ENCODE measurements at regions not wholly inside any gene's neighbourhood (a gene's known extent, or its start where the extent isn't known, plus 50 kb on each side); places are given as distances from the start of the nearest gene placed in this dataset.
A peak's percentile ranks its signal among the peaks of the same experiment; 100 is the strongest.
"Not testable (repeated sequence)": the region's sequence is repeated elsewhere in the genome, so short reads cannot be mapped to it uniquely, and the experiment has no call there.

DNA sequence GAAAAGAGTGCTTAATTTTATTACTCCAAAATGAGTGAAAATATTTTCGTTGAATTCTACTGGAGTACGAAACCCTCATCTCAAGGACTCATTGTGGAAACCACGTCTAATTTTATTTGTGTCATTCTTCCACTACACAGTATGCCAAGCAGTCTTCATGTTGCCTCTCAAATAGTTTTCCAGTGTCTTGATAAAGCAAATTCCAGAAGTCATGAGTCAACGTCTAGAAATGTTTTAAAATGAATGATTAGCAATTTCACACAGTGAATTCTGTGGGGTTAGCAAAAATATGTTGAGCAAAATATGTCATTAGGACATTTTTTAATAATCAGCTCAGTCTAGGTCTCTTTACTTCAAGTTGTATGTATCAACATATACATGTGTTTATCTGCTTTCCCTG, 865.5 kb downstream of the DSC3 start:
- H3K27me3 Mint-ChIP-seq, result no peaks in the 10 kb centered on the region
- no peak overlapping the region for H3K27ac Mint-ChIP-seq
- H3K4me3 Mint-ChIP-seq, result no peak overlapping the region
- no peak for ATAC-seq
- H3K36me3 Mint-ChIP-seq, result no peaks in the 10 kb centered on the region
- peaks cover 5% of the 10 kb centered on the region for H3K9me3 Mint-ChIP-seq
- no peaks in the 10 kb centered on the region for H3K4me1 Mint-ChIP-seq

DNA sequence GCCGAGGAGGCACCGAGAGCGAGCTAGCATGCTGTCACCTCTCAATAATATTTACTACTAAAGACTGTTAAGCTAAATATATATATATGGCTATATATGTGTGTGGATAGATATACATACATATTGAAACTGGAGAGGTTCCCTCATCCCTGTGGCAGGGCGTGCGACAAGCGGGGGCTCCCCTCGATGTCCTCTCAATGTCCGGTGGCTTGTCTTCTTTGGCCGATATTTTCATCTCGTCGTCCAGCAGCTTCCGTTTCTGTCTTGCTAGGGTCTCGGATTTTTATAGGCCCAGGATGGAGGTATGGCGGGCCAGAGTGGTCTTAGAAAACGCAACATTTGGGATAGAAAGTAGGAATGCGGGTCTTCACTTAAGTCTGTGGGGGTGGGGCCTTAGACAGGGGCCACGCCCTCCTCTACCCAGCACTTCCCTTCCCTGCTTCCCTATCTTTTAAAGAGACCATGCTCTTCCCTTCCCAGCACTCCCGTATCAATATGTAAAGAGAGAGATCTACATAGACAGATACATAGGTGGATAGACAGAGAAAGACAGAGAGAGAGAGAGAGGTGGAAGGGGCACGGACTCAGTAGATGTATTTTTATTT, 866.8 kb downstream of the DSC3 start:
- no peaks in the 10 kb centered on the region for H3K36me3 Mint-ChIP-seq
- no peak for ATAC-seq
- H3K4me1 Mint-ChIP-seq, result no peaks in the 10 kb centered on the region
- H3K4me3 Mint-ChIP-seq, result no peak overlapping the region
- H3K27me3 Mint-ChIP-seq, result no peaks in the 10 kb centered on the region
- no peak overlapping the region for H3K27ac Mint-ChIP-seq
- H3K9me3 Mint-ChIP-seq, result peaks cover 5% of the 10 kb centered on the region

- Mint-ChIP-seq H3K9me3 (peaks cover 5% of the 10 kb centered on the region), H3K4me3 (no peak overlapping the region), H3K27ac (no peak overlapping the region), H3K27me3 (no peaks in the 10 kb centered on the region), H3K4me1 (no peaks in the 10 kb centered on the region), H3K36me3 (no peaks in the 10 kb centered on the region)
- ATAC-seq, result peak; percentile 12
Observed at GRCh38 chr18:30175061-30175574, 867.4 kb downstream of the DSC3 start.

- no peaks in the 10 kb centered on the region for H3K27me3 Mint-ChIP-seq
- no peak for ATAC-seq
- H3K27ac Mint-ChIP-seq, result no peak overlapping the region
- H3K4me3 Mint-ChIP-seq, result no peak overlapping the region
- no peaks in the 10 kb centered on the region for H3K36me3 Mint-ChIP-seq
- peaks cover 13% of the 10 kb centered on the region for H3K9me3 Mint-ChIP-seq
- H3K4me1 Mint-ChIP-seq, result no peaks in the 10 kb centered on the region
Observed at GRCh38 chr18:30163573-30163972, 879.0 kb downstream of the DSC3 start.

- Mint-ChIP-seq H3K4me1 (no peaks in the 10 kb centered on the region), H3K27me3 (no peaks in the 10 kb centered on the region), H3K36me3 (no peaks in the 10 kb centered on the region), H3K9me3 (peaks cover 8% of the 10 kb centered on the region), H3K27ac (no peak overlapping the region), H3K4me3 (no peak overlapping the region)
- ATAC-seq, result no peak
Observed at GRCh38 chr18:30160124-30160523, 882.4 kb downstream of the DSC3 start.

DNA sequence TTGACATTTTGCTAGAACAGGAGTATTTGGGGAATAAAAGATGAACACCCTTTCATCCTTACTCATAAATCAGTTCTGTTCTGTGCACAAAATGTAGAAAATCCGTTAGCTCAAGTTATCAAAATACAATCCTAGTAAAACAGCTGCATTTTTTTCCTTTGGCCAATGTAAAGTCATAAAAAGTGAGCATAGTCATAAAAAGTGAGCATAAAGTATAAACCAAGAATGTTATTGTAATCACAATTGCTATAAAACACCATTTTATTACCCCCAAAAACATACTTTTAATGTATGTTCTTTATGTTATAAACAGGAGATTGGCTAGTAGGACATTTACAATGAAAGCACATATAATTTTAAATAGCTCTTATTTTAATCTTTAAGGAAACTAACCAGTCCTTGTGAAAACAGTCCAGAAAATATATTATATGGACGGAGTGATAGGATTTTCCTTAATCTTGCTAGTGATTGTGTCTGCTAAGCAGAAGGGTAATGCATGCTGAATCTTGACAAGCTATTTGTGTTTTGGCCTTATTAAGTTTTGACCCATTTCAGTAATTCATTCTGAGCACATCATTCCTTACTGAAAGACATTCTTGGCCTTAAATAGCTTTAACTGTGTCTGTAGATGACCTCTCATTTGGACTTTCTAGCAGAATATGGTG, 891.8 kb downstream of the DSC3 start:
- no peaks in the 10 kb centered on the region for H3K4me1 Mint-ChIP-seq
- H3K36me3 Mint-ChIP-seq, result no peaks in the 10 kb centered on the region
- H3K4me3 Mint-ChIP-seq, result no peak overlapping the region
- ATAC-seq, result no peak
- peaks cover 9% of the 10 kb centered on the region for H3K9me3 Mint-ChIP-seq
- no peak overlapping the region for H3K27ac Mint-ChIP-seq
- H3K27me3 Mint-ChIP-seq, result no peaks in the 10 kb centered on the region

DNA sequence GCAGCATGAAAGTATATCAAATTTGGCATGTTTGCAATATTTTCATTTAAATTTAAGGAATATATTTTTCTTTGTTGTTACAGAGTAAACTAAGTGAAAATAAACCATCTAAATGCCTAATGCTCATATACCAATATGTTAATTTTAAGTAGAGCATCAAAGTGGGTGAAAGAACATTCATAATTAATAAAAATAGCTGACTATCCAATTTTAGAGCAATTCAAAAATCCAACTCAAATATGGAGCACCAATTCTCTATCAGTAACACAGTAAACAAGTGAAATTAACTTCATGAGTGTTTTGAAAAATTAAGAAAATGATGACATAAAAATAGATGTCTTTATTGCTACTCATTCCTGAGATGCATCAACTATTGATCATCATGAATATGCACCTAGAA, 893.0 kb downstream of the DSC3 start:
- H3K4me1 Mint-ChIP-seq, result no peaks in the 10 kb centered on the region
- H3K4me3 Mint-ChIP-seq, result no peak overlapping the region
- peaks cover 9% of the 10 kb centered on the region for H3K9me3 Mint-ChIP-seq
- no peaks in the 10 kb centered on the region for H3K36me3 Mint-ChIP-seq
- no peaks in the 10 kb centered on the region for H3K27me3 Mint-ChIP-seq
- no peak overlapping the region for H3K27ac Mint-ChIP-seq
- ATAC-seq, result no peak

DNA sequence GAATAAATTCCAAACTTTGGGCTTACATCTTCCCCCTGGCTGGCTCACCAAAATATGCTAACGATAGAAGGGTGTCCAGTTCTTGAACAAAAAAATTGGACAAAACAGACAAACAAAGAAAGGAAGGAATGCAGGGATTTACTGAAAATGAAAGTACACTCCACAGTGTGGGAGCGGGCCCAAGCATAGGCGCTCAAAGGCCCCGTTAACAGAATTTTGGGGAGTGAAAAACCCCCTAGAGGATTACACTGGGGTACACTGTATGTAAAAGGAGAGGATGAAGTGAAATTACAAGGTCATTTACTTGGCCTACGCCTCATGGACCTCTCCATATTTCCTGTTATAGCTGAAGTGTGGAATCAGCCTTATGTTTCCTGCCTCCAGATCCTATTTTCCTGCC, 899.7 kb downstream of the DSC3 start:
- H3K36me3 Mint-ChIP-seq, result no peaks in the 10 kb centered on the region
- H3K9me3 Mint-ChIP-seq, result peaks cover 6% of the 10 kb centered on the region
- no peak overlapping the region for H3K4me3 Mint-ChIP-seq
- no peak overlapping the region for H3K27ac Mint-ChIP-seq
- no peaks in the 10 kb centered on the region for H3K4me1 Mint-ChIP-seq
- ATAC-seq, result no peak
- no peaks in the 10 kb centered on the region for H3K27me3 Mint-ChIP-seq

GRCh38 chr18:30142248-30142647, 900.3 kb downstream of the DSC3 start:
- H3K9me3 Mint-ChIP-seq, result peaks cover 6% of the 10 kb centered on the region
- no peaks in the 10 kb centered on the region for H3K27me3 Mint-ChIP-seq
- no peak overlapping the region for H3K4me3 Mint-ChIP-seq
- H3K27ac Mint-ChIP-seq, result no peak overlapping the region
- no peaks in the 10 kb centered on the region for H3K36me3 Mint-ChIP-seq
- H3K4me1 Mint-ChIP-seq, result no peaks in the 10 kb centered on the region
- ATAC-seq, result no peak

GRCh38 chr18:30141506-30141905, 901.0 kb downstream of the DSC3 start:
- H3K9me3 Mint-ChIP-seq, ATAC-seq, H3K36me3 Mint-ChIP-seq, H3K27ac Mint-ChIP-seq, H3K27me3 Mint-ChIP-seq, H3K4me3 Mint-ChIP-seq, H3K4me1 Mint-ChIP-seq: not testable (repeated sequence)

GRCh38 chr18:30139631-30140287, 902.8 kb downstream of the DSC3 start:
- no peak overlapping the region for H3K4me3 Mint-ChIP-seq
- peaks cover 4% of the 10 kb centered on the region for H3K9me3 Mint-ChIP-seq
- no peak for ATAC-seq

DNA sequence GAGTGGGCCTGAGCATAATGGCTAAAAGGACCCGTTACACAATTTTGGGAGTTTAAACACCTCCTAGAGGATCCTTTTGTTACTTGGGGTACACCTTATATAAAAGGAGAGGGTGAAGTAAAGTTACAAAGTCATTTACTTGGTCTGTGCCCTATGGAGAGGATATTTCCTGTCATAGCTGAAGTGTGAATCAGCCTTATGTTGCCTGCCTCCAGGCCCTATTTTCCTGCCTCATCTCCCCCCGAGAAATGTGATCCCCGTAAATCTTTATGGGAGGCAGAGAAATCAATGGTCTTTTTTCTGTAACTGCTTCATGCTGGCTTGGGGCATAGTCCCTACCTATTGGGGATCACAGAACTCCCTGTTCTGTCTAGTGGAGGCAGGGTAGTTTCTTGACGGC, 906.6 kb downstream of the DSC3 start:
- no peak overlapping the region for H3K27ac Mint-ChIP-seq
- no peak overlapping the region for H3K4me3 Mint-ChIP-seq
- peaks cover 5% of the 10 kb centered on the region for H3K9me3 Mint-ChIP-seq
- ATAC-seq, result no peak
- H3K4me1 Mint-ChIP-seq, result no peaks in the 10 kb centered on the region
- H3K36me3 Mint-ChIP-seq, result no peaks in the 10 kb centered on the region
- H3K27me3 Mint-ChIP-seq, result no peaks in the 10 kb centered on the region

More at GRCh38 chr18:30139631-30140287, 902.8 kb downstream of the DSC3 start:
- H3K27ac Mint-ChIP-seq, result no peak overlapping the region
- no peaks in the 10 kb centered on the region for H3K36me3 Mint-ChIP-seq
- H3K4me1 Mint-ChIP-seq, result no peaks in the 10 kb centered on the region
- no peaks in the 10 kb centered on the region for H3K27me3 Mint-ChIP-seq

GRCh38 chr18:30134020-30134419, 908.5 kb downstream of the DSC3 start:
- Mint-ChIP-seq H3K9me3 (peaks cover 9% of the 10 kb centered on the region), H3K4me3 (no peak overlapping the region), H3K27me3 (no peaks in the 10 kb centered on the region), H3K36me3 (no peaks in the 10 kb centered on the region), H3K4me1 (no peaks in the 10 kb centered on the region), H3K27ac (no peak overlapping the region)
- no peak for ATAC-seq

DNA sequence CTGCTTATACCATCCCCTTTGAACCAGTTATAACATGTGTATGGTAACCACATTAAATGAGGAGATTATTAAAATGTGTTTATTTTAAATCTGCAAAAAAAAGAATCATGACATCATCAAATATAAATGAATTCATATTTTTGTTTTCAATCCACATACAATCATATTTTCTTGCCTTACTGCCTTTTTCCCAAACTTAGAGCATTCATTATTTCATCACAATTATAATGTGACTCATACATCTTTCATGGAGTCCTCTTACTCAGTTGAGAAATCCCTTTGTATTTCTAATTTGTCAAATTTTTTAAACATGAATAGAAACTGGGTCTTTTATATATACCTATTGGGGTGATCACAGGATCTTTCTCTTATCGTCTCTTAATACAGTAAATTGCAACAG, 909.6 kb downstream of the DSC3 start:
- no peaks in the 10 kb centered on the region for H3K36me3 Mint-ChIP-seq
- no peak overlapping the region for H3K27ac Mint-ChIP-seq
- H3K4me3 Mint-ChIP-seq, result no peak overlapping the region
- ATAC-seq, result no peak
- H3K4me1 Mint-ChIP-seq, result no peaks in the 10 kb centered on the region
- H3K9me3 Mint-ChIP-seq, result peaks cover 9% of the 10 kb centered on the region
- H3K27me3 Mint-ChIP-seq, result no peaks in the 10 kb centered on the region

DNA sequence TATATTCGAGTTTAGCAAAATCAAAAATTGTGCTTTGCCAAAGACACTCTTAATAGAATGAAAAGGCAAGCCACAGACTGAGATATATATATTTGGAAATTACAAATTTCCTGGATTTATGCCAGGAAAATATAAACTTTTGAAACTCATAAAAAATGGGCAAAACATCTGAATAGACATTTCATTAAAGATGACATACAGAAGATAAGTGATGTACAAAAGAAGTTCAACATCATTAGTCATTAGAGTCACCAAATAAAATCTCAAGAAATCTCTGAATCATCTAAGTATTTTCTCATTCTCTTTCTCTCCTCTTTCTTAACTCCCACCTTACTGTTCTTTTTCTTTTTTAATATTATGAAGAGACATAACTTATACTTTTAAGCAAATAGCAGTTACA, 921.1 kb downstream of the DSC3 start:
- no peak for ATAC-seq
- Mint-ChIP-seq H3K9me3 (peaks cover 3% of the 10 kb centered on the region), H3K4me3 (no peak overlapping the region), H3K27me3 (no peaks in the 10 kb centered on the region), H3K36me3 (no peaks in the 10 kb centered on the region), H3K4me1 (no peaks in the 10 kb centered on the region), H3K27ac (no peak overlapping the region)

- no peak overlapping the region for H3K4me3 Mint-ChIP-seq
Observed at GRCh38 chr18:30113454-30113853, 929.1 kb downstream of the DSC3 start.

More at GRCh38 chr18:30113454-30113853, 929.1 kb downstream of the DSC3 start:
- peaks cover 4% of the 10 kb centered on the region for H3K9me3 Mint-ChIP-seq
- no peak for ATAC-seq
- H3K27me3 Mint-ChIP-seq, result no peaks in the 10 kb centered on the region
- H3K27ac Mint-ChIP-seq, result no peak overlapping the region
- H3K4me1 Mint-ChIP-seq, result no peaks in the 10 kb centered on the region
- H3K36me3 Mint-ChIP-seq, result no peaks in the 10 kb centered on the region
